ENCODE measurements at regions not wholly inside any gene's neighbourhood (a gene's known extent, or its start where the extent isn't known, plus 50 kb on each side); places are given as distances from the start of the nearest gene placed in this dataset.

DNA sequence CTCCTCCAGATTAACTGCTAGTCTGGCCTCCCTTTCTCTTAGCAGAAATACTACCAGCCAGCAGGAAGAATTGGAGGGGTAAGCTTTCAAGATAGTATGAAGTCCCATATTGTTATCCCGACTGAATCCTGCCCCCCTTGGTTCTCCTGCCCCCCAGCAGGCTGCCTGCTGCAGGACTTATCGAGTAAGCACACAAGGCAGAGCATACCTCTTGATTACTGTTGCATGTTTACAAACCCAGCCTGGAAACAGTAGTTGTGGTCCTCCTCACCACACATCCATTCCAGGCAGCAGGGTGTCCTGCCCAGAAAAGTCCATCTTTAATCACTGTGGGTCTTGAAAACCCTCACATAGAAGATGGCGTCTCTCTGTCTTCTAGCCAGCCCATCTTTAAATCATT, 66.8 kb upstream of the PPP2R3A start:
- TF ChIP-seq, protein P1, sequence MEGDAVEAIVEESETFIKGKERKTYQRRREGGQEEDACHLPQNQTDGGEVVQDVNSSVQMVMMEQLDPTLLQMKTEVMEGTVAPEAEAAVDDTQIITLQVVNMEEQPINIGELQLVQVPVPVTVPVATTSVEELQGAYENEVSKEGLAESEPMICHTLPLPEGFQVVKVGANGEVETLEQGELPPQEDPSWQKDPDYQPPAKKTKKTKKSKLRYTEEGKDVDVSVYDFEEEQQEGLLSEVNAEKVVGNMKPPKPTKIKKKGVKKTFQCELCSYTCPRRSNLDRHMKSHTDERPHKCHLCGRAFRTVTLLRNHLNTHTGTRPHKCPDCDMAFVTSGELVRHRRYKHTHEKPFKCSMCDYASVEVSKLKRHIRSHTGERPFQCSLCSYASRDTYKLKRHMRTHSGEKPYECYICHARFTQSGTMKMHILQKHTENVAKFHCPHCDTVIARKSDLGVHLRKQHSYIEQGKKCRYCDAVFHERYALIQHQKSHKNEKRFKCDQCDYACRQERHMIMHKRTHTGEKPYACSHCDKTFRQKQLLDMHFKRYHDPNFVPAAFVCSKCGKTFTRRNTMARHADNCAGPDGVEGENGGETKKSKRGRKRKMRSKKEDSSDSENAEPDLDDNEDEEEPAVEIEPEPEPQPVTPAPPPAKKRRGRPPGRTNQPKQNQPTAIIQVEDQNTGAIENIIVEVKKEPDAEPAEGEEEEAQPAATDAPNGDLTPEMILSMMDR (IDR thresholded peaks at IDR 0.05): no peak
- no peak for TF ChIP-seq POLR2A (IDR thresholded peaks at IDR 0.05)

All from uterus (tissue), 2 donors.